Uterus (tissue), 3 donors: ENCODE measurements at regions not wholly inside any gene's neighbourhood (a gene's known extent, or its start where the extent isn't known, plus 50 kb on each side); places are given as distances from the start of the nearest gene placed in this dataset.
"Not testable (repeated sequence)": the region's sequence is repeated elsewhere in the genome, so short reads cannot be mapped to it uniquely, and the experiment has no call there.

ENCODE experiments used
- DNase-seq, 2 donors: peaks; one replicate each; pipeline ENCODE4 v3.0.0-alpha.2; 2019 to 2020
- H3K27ac ChIP-seq, 2 donors: fragments of 200-600 bp; sonication (generic); 1 replicate in 1 of 2; 2 replicates in 1 of 2; pipeline ENCODE4 v1.5.1; 2016 to 2018
- H3K27me3 ChIP-seq, 2 donors: fragments of 200-600 bp; sonication (generic); one replicate each; pipeline ENCODE4 v1.5.1; 2018 to 2019; ENCODE audit warnings: control low read depth in 1 of 2
- H3K36me3 ChIP-seq, 2 donors: fragments of 200-600 bp; sonication (generic); one replicate each; pipeline ENCODE4 v1.5.1; 2019; ENCODE audit warnings: control low read depth in 1 of 2
- H3K4me1 ChIP-seq, 2 donors: fragments of 200-600 bp; sonication (generic); one replicate each; pipeline ENCODE4 v1.5.1; 2018 to 2019; ENCODE audit warnings: control low read depth in 1 of 2
- H3K4me3 ChIP-seq, 2 donors: fragments of 200-600 bp; sonication (generic); 1 replicate in 1 of 2; 2 replicates in 1 of 2; pipeline ENCODE4 v1.5.1; 2018 to 2019; ENCODE audit warnings: mild to moderate bottlenecking in 1 of 2
- H3K9me3 ChIP-seq, 2 donors: fragments of 200-600 bp; sonication (generic); one replicate each; pipeline ENCODE4 v1.5.1; 2019; ENCODE audit warnings: control low read depth in 1 of 2
- CTCF ChIP-seq, 4 experiments: fragments of 200-600 bp in 2 of 4; fragments of 450-650 bp in 2 of 4; sonication (generic) in 2 of 4; IDR thresholded peaks; one replicate each; pipeline ENCODE4 v1.5.1; 2016 to 2019; ENCODE audit warnings: antibody characterized with exemption in 4 of 4, mild to moderate bottlenecking in 2 of 4, moderate library complexity in 1 of 4
- POLR2A ChIP-seq, 2 donors: fragments of 450-650 bp; IDR thresholded peaks; one replicate each; pipeline ENCODE4 v1.6.1; 2016; ENCODE audit warnings: antibody characterized with exemption in 2 of 2, mild to moderate bottlenecking in 1 of 2, moderate library complexity in 1 of 2
- intact Hi-C: fragments of 100-400 bp; cut with DNase I; formaldehyde crosslinking; loops from one replicate; pipeline ENCODE4 v1.15.1; 2023; ENCODE audit warnings: low total_unique reads
- donor health status: DM: yes; HTN: yes; CAD: no.

DNA sequence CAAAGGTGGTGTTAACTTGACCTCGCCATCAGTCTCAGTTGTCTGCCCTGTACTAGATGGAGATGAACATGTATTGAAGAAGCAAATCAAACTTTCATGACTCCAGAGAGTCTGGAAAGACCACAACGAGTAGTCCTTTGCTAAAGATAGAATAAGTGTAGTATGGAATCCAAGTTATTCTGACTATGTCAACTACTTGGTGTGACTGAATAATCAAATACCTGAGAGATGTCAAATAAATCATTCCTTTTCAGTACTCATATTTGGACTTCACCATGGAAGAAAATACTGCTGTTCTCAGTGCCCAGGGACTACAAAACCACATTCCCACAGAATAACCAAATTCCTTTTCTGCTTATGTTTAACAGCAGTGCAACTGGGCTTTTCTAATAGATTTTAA, 161.2 kb upstream of the SPRY1 start:
- Histone ChIP-seq H3K27ac (no peak overlapping the region), H3K4me3 (no peak overlapping the region), H3K27me3 (no peaks in the 10 kb centered on the region), H3K36me3 (no peaks in the 10 kb centered on the region), H3K9me3 (no peaks in the 10 kb centered on the region), H3K4me1 (no peaks in the 10 kb centered on the region)
- intact Hi-C loops = no loop called here
- TF ChIP-seq CTCF (IDR thresholded peaks at IDR 0.05) = no peak
- no peak for TF ChIP-seq POLR2A (IDR thresholded peaks at IDR 0.05)
- DNase-seq = no peak

- intact Hi-C loops = no loop called here
- TF ChIP-seq POLR2A (IDR thresholded peaks at IDR 0.05) (no peak), CTCF (IDR thresholded peaks at IDR 0.05) (no peak)
- Histone ChIP-seq H3K4me3 (no peak overlapping the region), H3K27ac (no peak overlapping the region), H3K36me3 (no peaks in the 10 kb centered on the region), H3K27me3 (no peaks in the 10 kb centered on the region), H3K9me3 (no peaks in the 10 kb centered on the region), H3K4me1 (no peaks in the 10 kb centered on the region)
- no peak for DNase-seq
Observed at GRCh38 chr4:123236606-123237005, 160.0 kb upstream of the SPRY1 start.

DNA sequence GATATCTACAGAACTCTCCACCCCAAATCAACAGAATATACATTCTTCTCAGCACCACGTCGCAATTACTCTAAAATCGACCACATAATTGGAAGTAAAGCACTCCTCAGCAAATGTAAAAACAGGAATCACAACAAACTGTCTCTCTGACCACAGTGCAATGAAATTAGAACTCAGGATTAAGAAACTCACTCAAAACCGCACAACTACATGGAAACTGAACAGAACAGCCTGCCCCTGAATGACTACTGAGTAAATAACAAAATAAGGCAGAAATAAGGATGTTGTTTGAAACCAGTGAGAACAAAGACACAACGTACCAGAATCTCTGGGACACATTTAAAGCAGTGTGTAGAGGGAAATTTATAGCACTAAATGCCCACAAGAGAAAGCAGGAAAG, 156.3 kb upstream of the SPRY1 start:
- H3K36me3 ChIP-seq, intact Hi-C loops, H3K4me3 ChIP-seq, H3K9me3 ChIP-seq, H3K4me1 ChIP-seq, DNase-seq, H3K27me3 ChIP-seq, H3K27ac ChIP-seq: not testable (repeated sequence)

GRCh38 chr4:123243220-123243619, 153.4 kb upstream of the SPRY1 start:
- H3K27me3 ChIP-seq, H3K4me1 ChIP-seq, H3K4me3 ChIP-seq, H3K36me3 ChIP-seq, H3K9me3 ChIP-seq, DNase-seq, H3K27ac ChIP-seq, intact Hi-C loops: not testable (repeated sequence)

GRCh38 chr4:123244137-123244536, 152.5 kb upstream of the SPRY1 start:
- Histone ChIP-seq H3K9me3 (no peaks in the 10 kb centered on the region), H3K27me3 (no peaks in the 10 kb centered on the region), H3K27ac (peak overlapping the region in 1 of 2 donors; percentile 41), H3K36me3 (no peaks in the 10 kb centered on the region), H3K4me1 (no peaks in the 10 kb centered on the region), H3K4me3 (no peak overlapping the region)
- DNase-seq = peak in 1 of 2 donors; percentile 44
- intact Hi-C loops = no loop called here
- TF ChIP-seq CTCF (IDR thresholded peaks at IDR 0.05) (no peak), POLR2A (IDR thresholded peaks at IDR 0.05) (no peak)

- Histone ChIP-seq H3K4me3 (no peak overlapping the region), H3K4me1 (no peaks in the 10 kb centered on the region), H3K27ac (peak overlapping the region in 1 of 2 donors; percentile 40), H3K36me3 (no peaks in the 10 kb centered on the region), H3K27me3 (no peaks in the 10 kb centered on the region), H3K9me3 (no peaks in the 10 kb centered on the region)
- no peak for TF ChIP-seq CTCF (IDR thresholded peaks at IDR 0.05)
- TF ChIP-seq POLR2A (IDR thresholded peaks at IDR 0.05) = no peak
- no peak for DNase-seq
- intact Hi-C loops = no loop called here
Observed at GRCh38 chr4:123246085-123246484, 150.5 kb upstream of the SPRY1 start.
